RWPE2 (cell line): ENCODE measurements at regions not wholly inside any gene's neighbourhood (a gene's known extent, or its start where the extent isn't known, plus 50 kb on each side); places are given as distances from the start of the nearest gene placed in this dataset.

Source experiments
- ATAC-seq: fragments of 200-7000 bp; cut with Tn5 transposase; 3 replicates; pipeline ENCODE4 v1.9.1; 2021; ENCODE audit warnings: low read depth
- DNase-seq: peaks from one replicate; pipeline ENCODE4 v3.0.0-alpha.2; 2020; ENCODE audit warnings: low spot score
- H3K27ac ChIP-seq: fragments of 450-650 bp; 2 replicates; pipeline ENCODE4 v1.5.1; 2017; ENCODE audit warnings: mild to moderate bottlenecking; ENCODE audit not compliant: poor library complexity, severe bottlenecking
- H3K27me3 ChIP-seq: fragments of 250-450 bp; sonication (Bioruptor Pico); 2 replicates; pipeline ENCODE4 v1.5.1; 2021; ENCODE audit warnings: mild to moderate bottlenecking, moderate library complexity; ENCODE audit not compliant: insufficient read depth, poor library complexity, severe bottlenecking
- H3K36me3 ChIP-seq: fragments of 250-450 bp; sonication (Bioruptor Pico); 2 replicates; pipeline ENCODE4 v1.5.1; 2020; ENCODE audit warnings: low read depth, mild to moderate bottlenecking, moderate library complexity
- H3K4me1 ChIP-seq: fragments of 250-450 bp; sonication (Bioruptor Pico); 2 replicates; pipeline ENCODE4 v1.5.1; 2021; ENCODE audit warnings: mild to moderate bottlenecking, moderate library complexity; ENCODE audit not compliant: insufficient read depth, poor library complexity, severe bottlenecking
- H3K4me3 ChIP-seq: fragments of 250-450 bp; sonication (Bioruptor Pico); 2 replicates; pipeline ENCODE4 v1.5.1; 2021; ENCODE audit warnings: mild to moderate bottlenecking, moderate library complexity; ENCODE audit not compliant: severe bottlenecking
- H3K9me3 ChIP-seq: fragments of 250-450 bp; sonication (Bioruptor Pico); 2 replicates; pipeline ENCODE4 v1.5.1; 2021; ENCODE audit warnings: mild to moderate bottlenecking, moderate library complexity; ENCODE audit not compliant: severe bottlenecking
- TF ChIP-seq, protein P1 (sequence below): fragments of 450-650 bp; IDR thresholded peaks from one replicate; pipeline ENCODE4 v1.5.1; 2017; ENCODE audit warnings: mild to moderate bottlenecking, moderate library complexity; ENCODE audit not compliant: poor library complexity, severe bottlenecking

GRCh38 chr10:60618861-60619260 lies 159.4 kb upstream of the CDK1 start:
- H3K27ac ChIP-seq: no peak overlapping the region
- no peaks in the 10 kb centered on the region for H3K4me1 ChIP-seq
- DNase-seq (no peak), ATAC-seq (no peak)
- no peaks in the 10 kb centered on the region for H3K36me3 ChIP-seq
- no peaks in the 10 kb centered on the region for H3K9me3 ChIP-seq
- TF ChIP-seq, protein P1, sequence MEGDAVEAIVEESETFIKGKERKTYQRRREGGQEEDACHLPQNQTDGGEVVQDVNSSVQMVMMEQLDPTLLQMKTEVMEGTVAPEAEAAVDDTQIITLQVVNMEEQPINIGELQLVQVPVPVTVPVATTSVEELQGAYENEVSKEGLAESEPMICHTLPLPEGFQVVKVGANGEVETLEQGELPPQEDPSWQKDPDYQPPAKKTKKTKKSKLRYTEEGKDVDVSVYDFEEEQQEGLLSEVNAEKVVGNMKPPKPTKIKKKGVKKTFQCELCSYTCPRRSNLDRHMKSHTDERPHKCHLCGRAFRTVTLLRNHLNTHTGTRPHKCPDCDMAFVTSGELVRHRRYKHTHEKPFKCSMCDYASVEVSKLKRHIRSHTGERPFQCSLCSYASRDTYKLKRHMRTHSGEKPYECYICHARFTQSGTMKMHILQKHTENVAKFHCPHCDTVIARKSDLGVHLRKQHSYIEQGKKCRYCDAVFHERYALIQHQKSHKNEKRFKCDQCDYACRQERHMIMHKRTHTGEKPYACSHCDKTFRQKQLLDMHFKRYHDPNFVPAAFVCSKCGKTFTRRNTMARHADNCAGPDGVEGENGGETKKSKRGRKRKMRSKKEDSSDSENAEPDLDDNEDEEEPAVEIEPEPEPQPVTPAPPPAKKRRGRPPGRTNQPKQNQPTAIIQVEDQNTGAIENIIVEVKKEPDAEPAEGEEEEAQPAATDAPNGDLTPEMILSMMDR: no peak
- no peaks in the 10 kb centered on the region for H3K27me3 ChIP-seq
- H3K4me3 ChIP-seq: no peak overlapping the region

GRCh38 chr10:60615541-60615940 lies 162.7 kb upstream of the CDK1 start:
- TF ChIP-seq, protein P1: no peak
- Histone ChIP-seq H3K4me3 (no peak overlapping the region), H3K27ac (no peak overlapping the region), H3K4me1 (peaks cover 11% of the 10 kb centered on the region), H3K9me3 (no peaks in the 10 kb centered on the region), H3K27me3 (no peaks in the 10 kb centered on the region), H3K36me3 (no peaks in the 10 kb centered on the region)
- DNase-seq (no peak), ATAC-seq (no peak)

DNA sequence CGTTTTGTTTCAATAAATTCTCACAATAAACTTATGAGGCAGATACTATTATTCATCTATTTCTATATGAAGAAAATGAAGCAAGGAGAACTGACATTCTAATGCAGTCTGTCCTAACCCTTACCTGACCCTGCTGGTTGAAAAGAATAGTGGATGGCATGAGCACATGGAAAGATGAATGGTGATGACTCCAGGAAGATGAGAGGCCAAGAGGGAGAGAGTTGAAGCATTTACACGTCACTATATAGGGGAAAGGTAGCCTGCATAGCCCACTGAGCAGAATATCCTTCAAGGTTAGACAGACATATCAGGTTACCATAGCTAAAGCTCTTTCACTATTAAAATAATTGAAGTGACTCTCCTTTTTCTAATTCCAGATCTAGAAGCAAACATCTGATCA lies 163.9 kb upstream of the CDK1 start:
- Histone ChIP-seq H3K27ac (no peak overlapping the region), H3K4me1 (peaks cover 11% of the 10 kb centered on the region), H3K9me3 (no peaks in the 10 kb centered on the region), H3K36me3 (no peaks in the 10 kb centered on the region), H3K4me3 (no peak overlapping the region), H3K27me3 (no peaks in the 10 kb centered on the region)
- TF ChIP-seq, protein P1: no peak
- DNase-seq (no peak), ATAC-seq (no peak)

- peaks cover 11% of the 10 kb centered on the region for H3K4me1 ChIP-seq
- ATAC-seq: no peak
- H3K27me3 ChIP-seq: no peaks in the 10 kb centered on the region
- no peak overlapping the region for H3K4me3 ChIP-seq
- no peaks in the 10 kb centered on the region for H3K36me3 ChIP-seq
- TF ChIP-seq, protein P1: no peak
- H3K9me3 ChIP-seq: no peaks in the 10 kb centered on the region
- no peak overlapping the region for H3K27ac ChIP-seq
- DNase-seq: no peak
These were observed 164.8 kb upstream of the CDK1 start for GRCh38 chr10:60613434-60613833.

DNA sequence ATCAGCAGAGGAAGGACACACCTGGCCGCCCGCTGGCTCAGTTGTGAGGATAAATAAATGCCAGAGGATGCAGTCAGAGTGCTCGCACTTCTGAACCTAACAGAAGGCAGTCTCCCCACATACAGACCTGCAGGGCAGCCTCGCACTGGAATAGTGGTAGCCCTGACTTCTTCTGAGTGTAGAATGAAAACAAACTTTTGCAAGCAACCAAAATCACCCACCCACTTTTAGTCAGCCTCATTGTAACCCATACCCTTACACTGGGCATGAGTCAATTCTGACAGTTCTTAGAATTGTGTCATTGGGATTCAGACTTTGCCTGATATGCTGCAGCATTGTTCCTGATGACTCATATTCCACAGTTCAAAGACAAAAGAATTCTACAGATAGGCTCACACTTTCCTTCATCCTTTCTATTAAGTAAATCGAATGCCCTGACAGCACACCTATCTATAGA lies 167.0 kb upstream of the CDK1 start:
- DNase-seq (peak; percentile 61), ATAC-seq (peak; percentile 92)
- Histone ChIP-seq H3K27ac (peak overlapping the region; percentile 17), H3K9me3 (no peaks in the 10 kb centered on the region), H3K4me3 (no peak overlapping the region), H3K4me1 (peaks cover 18% of the 10 kb centered on the region), H3K27me3 (no peaks in the 10 kb centered on the region), H3K36me3 (no peaks in the 10 kb centered on the region)
- TF ChIP-seq, protein P1: no peak
